Esophagus squamous epithelium (tissue), 5 donors: ENCODE measurements at regions not wholly inside any gene's neighbourhood (a gene's known extent, or its start where the extent isn't known, plus 50 kb on each side); places are given as distances from the start of the nearest gene placed in this dataset.
A peak's percentile ranks its signal among the peaks of the same experiment; 100 is the strongest.

Experiments used
- DNase-seq: peaks from one replicate; lab custom pipeline; 2025; lab: John Stamatoyannopoulos, UW
- H3K27ac ChIP-seq, 4 donors: fragments of 200-600 bp; sonication (generic); one replicate each; pipeline ENCODE4 v1.5.1; 2016 to 2019; ENCODE audit warnings: mild to moderate bottlenecking in 1 of 4
- H3K27me3 ChIP-seq, 4 donors: fragments of 200-600 bp; sonication (generic); 1 replicate in 3 of 4; 2 replicates in 1 of 4; pipeline versions ENCODE4 v1.5.1 to v1.6.0; 2017 to 2021; ENCODE audit warnings: antibody characterized with exemption in 1 of 4
- H3K36me3 ChIP-seq, 3 donors: fragments of 200-600 bp; sonication (generic); one replicate each; pipeline ENCODE4 v1.5.1; 2016 to 2019
- H3K4me1 ChIP-seq, 3 donors: fragments of 200-600 bp; sonication (generic); one replicate each; pipeline ENCODE4 v1.5.1; 2017 to 2019
- H3K4me3 ChIP-seq, 4 donors: fragments of 200-600 bp; sonication (generic); 1 replicate in 3 of 4; 2 replicates in 1 of 4; pipeline ENCODE4 v1.5.1; 2016 to 2019; ENCODE audit warnings: mild to moderate bottlenecking in 2 of 4, moderate library complexity in 1 of 4
- H3K9me3 ChIP-seq, 3 donors: fragments of 200-600 bp; sonication (generic); one replicate each; pipeline ENCODE4 v1.5.1; 2016 to 2019
- POLR2A ChIP-seq, 4 donors: fragments of 450-650 bp; IDR thresholded peaks; one replicate each; pipeline ENCODE4 v1.6.1; 2017; ENCODE audit warnings: antibody characterized with exemption in 4 of 4, mild to moderate bottlenecking in 4 of 4, moderate library complexity in 3 of 4
- WGBS, 2 donors: methylation state at CpG; one replicate each; pipeline ENCODE4 v1.1.5; 2018; 5-methylcytosine and 5-hydroxymethylcytosine counted together
- intact Hi-C: fragments of 100-400 bp; cut with DNase I; formaldehyde crosslinking; loops from one replicate; pipeline ENCODE4 v1.15.0; 2022
- TF ChIP-seq, protein P1 (sequence below), 6 experiments: fragments of 450-650 bp in 4 of 6; fragments of 200-600 bp in 2 of 6; sonication (generic) in 2 of 6; IDR thresholded peaks; one replicate each; pipeline ENCODE4 v1.5.1; 2016 to 2019; ENCODE audit warnings: antibody characterized with exemption in 6 of 6, mild to moderate bottlenecking in 4 of 6, moderate library complexity in 4 of 6
- donor health status: DM: yes; HTN: yes; CAD: no.

- DNase-seq: no peak
- Histone ChIP-seq H3K27ac (peak overlapping the region in 1 of 4 donors; percentile 29), H3K4me3 (no peak overlapping the region), H3K9me3 (no peaks in the 10 kb centered on the region), H3K4me1 (peaks cover 0 to 14% (median 0%) of the 10 kb centered on the region in 3 donors), H3K27me3 (no peaks in the 10 kb centered on the region), H3K36me3 (no peaks in the 10 kb centered on the region)
- TF ChIP-seq POLR2A (IDR thresholded peaks at IDR 0.05): no peak
- TF ChIP-seq, protein P1, sequence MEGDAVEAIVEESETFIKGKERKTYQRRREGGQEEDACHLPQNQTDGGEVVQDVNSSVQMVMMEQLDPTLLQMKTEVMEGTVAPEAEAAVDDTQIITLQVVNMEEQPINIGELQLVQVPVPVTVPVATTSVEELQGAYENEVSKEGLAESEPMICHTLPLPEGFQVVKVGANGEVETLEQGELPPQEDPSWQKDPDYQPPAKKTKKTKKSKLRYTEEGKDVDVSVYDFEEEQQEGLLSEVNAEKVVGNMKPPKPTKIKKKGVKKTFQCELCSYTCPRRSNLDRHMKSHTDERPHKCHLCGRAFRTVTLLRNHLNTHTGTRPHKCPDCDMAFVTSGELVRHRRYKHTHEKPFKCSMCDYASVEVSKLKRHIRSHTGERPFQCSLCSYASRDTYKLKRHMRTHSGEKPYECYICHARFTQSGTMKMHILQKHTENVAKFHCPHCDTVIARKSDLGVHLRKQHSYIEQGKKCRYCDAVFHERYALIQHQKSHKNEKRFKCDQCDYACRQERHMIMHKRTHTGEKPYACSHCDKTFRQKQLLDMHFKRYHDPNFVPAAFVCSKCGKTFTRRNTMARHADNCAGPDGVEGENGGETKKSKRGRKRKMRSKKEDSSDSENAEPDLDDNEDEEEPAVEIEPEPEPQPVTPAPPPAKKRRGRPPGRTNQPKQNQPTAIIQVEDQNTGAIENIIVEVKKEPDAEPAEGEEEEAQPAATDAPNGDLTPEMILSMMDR (IDR thresholded peaks at IDR 0.05): no peak
- intact Hi-C loops: no loop called here
- WGBS, 2 donors: 54 to 57% methylated on average over 2 of the region's 2 CpGs
Observed at GRCh38 chr11:88039476-88040147, 135.6 kb downstream of the RAB38 start.

GRCh38 chr11:88038063-88038462 lies 137.2 kb downstream of the RAB38 start:
- H3K4me1 ChIP-seq: peaks cover 0 to 14% (median 0%) of the 10 kb centered on the region in 3 donors
- no peak for DNase-seq
- no peaks in the 10 kb centered on the region for H3K36me3 ChIP-seq
- no peak for TF ChIP-seq POLR2A (IDR thresholded peaks at IDR 0.05)
- TF ChIP-seq, protein P1 (IDR thresholded peaks at IDR 0.05): no peak
- 88 to 91% methylated on average over 2 of the region's 2 CpGs for WGBS, 2 donors
- H3K4me3 ChIP-seq: no peak overlapping the region
- H3K9me3 ChIP-seq: no peaks in the 10 kb centered on the region
- intact Hi-C loops: no loop called here
- no peak overlapping the region for H3K27ac ChIP-seq
- H3K27me3 ChIP-seq: no peaks in the 10 kb centered on the region

- TF ChIP-seq, protein P1 (IDR thresholded peaks at IDR 0.05): no peak
- no peak for TF ChIP-seq POLR2A (IDR thresholded peaks at IDR 0.05)
- H3K27ac ChIP-seq: no peak overlapping the region
- H3K9me3 ChIP-seq: no peaks in the 10 kb centered on the region
- peaks cover 0 to 14% (median 0%) of the 10 kb centered on the region in 3 donors for H3K4me1 ChIP-seq
- intact Hi-C loops: no loop called here
- H3K36me3 ChIP-seq: no peaks in the 10 kb centered on the region
- no peaks in the 10 kb centered on the region for H3K27me3 ChIP-seq
- no peak overlapping the region for H3K4me3 ChIP-seq
- DNase-seq: no peak
Observed at GRCh38 chr11:88036701-88037100, 138.5 kb downstream of the RAB38 start.

- no peaks in the 10 kb centered on the region for H3K36me3 ChIP-seq
- intact Hi-C loops: no loop called here
- DNase-seq: no peak
- TF ChIP-seq, protein P1 (IDR thresholded peaks at IDR 0.05): no peak
- TF ChIP-seq POLR2A (IDR thresholded peaks at IDR 0.05): no peak
- no peaks in the 10 kb centered on the region for H3K27me3 ChIP-seq
- peaks cover 0 to 14% (median 0%) of the 10 kb centered on the region in 3 donors for H3K4me1 ChIP-seq
- WGBS, 2 donors: 58 to 65% methylated on average over 2 of the region's 2 CpGs
- no peak overlapping the region for H3K27ac ChIP-seq
- H3K4me3 ChIP-seq: no peak overlapping the region
- no peaks in the 10 kb centered on the region for H3K9me3 ChIP-seq
Observed at GRCh38 chr11:88035271-88035670, 140.0 kb downstream of the RAB38 start.

GRCh38 chr11:88017666-88018065 lies 157.6 kb downstream of the RAB38 start:
- Histone ChIP-seq H3K27ac (no peak overlapping the region), H3K27me3 (no peaks in the 10 kb centered on the region), H3K4me1 (peaks cover 0 to 6% (median 5%) of the 10 kb centered on the region in 3 donors), H3K9me3 (no peaks in the 10 kb centered on the region), H3K4me3 (no peak overlapping the region), H3K36me3 (no peaks in the 10 kb centered on the region)
- 49 to 79% methylated on average over 4 of the region's 4 CpGs for WGBS, 2 donors
- TF ChIP-seq, protein P1 (IDR thresholded peaks at IDR 0.05): no peak
- TF ChIP-seq POLR2A (IDR thresholded peaks at IDR 0.05): no peak
- no peak for DNase-seq
- intact Hi-C loops: no loop called here
